GM19023 (cell line): ENCODE measurements at regions not wholly inside any gene's neighbourhood (a gene's known extent, or its start where the extent isn't known, plus 50 kb on each side); places are given as distances from the start of the nearest gene placed in this dataset.

ENCODE experiments used
- ATAC-seq: cut with Tn5 transposase; IDR thresholded peaks from one replicate; pipeline ENCODE4 v1.9.1; 2021; ENCODE audit warnings: mild to moderate bottlenecking, moderate library complexity; ENCODE audit not compliant: unreplicated experiment

DNA sequence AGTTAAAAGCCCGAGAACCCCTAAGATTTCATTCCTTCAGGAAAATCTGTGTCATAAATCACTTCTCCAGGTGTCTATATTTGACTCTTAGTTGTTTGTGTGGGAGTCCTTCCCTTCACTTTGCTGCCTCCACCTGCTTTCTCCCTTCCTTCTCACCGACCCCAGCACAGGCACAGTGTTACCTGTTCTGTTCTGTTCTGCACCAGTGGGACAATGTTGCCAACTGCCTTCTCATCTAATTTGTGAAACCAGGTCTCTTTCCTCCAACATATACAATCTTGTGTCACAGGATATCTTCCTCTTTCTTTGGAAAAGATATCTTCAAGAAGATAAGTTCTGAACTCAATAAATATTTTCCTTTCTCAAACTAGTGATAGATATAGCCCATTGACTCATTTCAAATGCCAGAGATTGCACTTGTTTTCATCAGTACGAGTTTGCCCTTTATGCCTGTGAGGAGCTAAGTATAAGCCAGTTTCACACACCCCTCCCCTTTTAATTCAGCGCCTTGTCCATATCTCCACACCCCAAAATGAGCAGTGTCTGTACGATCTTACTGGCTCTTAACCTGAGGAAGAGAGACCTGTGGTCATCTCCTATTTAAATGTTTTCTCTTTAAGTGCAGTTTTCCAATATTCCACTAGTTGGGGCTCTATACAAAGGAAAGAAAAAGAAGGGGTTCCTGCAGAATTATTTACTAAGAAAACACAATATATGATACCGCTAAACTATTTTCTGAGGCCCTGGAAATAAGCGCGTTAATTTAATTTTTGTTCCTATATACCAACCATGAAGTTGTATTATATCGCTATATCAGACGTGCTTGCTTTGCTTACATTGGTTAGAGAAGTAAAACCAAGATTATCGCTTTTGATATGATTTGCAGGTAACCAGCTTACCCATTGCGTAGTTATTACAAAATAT is 81.6 kb upstream of the PREP start:
- peak; percentile 42 for ATAC-seq

DNA sequence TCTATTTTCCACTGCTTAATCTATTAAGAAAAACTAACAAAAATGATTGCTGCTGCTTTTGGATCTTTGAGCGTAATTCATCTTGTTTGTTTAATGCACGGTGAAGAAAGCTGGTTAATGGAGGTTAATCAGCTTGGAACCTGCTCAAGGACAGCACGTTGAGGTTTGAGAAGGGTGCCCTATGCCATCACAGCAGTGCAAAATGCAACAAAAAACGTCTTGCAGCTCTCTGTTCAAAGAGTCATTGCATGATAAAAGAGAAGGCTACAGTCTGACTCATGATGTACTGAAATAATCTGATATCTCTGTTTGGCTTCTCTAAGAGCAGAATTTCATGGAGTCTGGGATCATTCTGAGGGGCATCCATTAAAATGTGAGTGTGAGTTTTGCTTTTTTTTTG is 80.6 kb upstream of the PREP start:
- ATAC-seq, result no peak

DNA sequence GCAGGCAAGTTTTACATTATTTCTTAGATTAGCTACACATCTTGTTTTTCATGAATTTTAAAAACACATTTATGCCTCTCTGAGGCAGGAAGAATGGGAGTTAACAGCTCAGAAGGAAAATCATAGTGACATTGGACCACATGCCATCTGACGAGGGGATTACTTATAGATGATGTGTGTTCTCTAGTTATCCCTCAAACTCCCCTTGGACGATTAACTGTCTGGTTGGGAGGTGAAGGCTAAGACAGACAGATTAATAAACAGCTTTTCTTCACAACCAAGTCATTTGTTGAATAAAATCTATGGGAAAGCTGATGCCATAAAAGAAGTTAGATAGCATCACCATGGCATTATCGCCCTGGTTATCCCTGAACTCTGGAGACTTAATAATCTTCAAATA is 80.0 kb upstream of the PREP start:
- no peak for ATAC-seq

DNA sequence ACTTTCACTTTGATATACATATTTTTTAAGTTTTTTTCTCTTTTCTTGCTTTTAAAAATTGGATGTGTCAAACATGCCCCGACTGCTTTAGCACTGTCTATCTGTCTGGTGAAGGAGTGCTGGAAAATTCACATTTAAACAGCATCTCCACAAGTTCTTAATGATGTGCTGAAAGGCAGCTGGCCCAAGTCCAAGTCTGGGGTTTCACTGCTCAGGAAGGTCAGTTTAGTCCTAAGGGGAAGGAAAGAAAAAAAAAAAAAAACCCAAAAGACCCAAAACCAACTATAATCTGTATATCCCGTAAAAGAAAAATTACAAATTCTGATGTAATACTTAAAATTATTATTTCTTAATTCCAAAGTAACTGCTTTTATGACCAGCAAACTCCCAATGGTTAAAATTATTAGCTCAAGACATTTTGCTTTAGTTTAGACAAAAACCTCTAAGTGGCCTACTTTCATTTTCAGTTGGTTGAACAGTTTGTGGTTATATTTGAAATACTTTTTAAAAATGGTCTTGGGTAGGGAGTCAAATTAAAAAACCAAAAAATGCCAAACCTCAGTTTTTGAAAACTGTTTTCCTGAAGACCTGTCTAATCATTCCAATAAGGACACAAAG is 79.5 kb upstream of the PREP start:
- no peak for ATAC-seq

DNA sequence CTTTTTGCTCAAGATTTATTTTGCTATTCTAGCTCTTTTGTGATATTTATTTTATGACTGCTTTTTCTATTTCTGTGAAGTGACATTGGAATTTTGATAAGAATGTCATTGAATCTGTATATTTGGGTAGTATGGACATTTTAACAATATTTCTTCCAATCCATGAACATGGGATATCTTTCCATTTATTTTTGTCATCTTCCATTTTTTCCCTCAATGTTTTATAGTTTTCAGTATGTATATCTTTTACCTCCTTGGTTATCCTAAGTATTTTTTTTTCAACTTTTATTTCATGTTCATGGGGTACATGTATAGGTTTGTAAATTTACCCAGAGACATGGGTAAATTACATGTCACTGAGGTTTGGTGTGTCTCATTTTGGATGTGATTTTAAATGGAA is 74.1 kb upstream of the PREP start:
- ATAC-seq, result no peak

DNA sequence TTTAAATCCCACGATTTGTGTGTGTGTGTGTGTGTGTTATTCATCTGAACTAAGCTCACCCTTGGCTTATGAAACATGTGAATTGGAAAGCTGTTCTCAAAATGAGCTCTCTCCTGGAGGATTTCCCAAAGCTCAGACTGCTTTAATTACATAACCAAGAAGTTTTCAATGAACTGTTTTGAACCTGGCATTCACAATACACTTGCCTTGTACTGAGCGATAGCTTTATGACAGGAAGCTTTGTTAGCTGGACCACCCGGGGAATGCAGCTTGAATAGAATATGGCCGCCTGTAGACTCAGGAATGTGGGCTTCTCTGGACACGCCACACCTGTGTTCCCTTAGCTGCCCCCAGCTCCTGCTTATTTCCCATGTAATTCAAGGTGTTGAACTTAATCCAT is 71.4 kb upstream of the PREP start:
- no peak for ATAC-seq

DNA sequence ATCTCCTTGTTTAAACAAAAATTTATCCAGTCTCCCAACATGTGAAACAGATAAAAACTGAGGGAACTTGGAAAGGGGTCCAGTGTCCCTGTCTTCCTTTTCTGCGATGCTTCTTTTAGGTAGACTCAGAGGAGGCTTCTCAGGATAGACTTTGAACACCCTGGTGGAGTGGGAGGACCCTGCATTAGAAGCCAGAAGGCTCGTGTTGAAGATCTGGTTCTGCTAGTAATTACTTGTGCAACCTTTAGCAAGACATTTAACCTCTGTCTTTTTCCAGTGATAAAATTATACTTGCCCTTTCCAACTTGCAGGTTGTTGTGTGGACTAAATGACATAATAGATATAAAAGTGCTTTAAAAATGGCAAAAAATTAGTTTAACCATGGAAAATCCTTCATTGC is 67.1 kb upstream of the PREP start:
- no peak for ATAC-seq

DNA sequence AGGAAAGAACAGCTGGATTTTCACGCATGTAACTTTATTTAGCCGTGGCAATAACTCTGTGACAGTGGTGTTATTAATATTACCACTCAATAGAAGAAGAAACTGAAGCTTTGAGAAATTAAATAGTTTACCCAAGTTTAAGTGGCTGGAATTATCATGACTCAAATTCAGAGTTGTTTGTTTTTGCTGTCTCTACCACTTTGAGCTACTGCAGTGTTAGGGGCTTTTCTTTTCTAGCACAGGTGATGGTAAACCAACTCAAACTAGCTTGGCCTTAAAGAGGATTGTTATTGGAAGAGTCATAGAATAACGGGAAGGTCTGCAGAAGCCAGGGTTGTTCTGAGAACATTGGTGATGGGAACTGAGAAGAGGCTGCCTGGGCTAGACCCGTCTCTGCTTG is 66.0 kb upstream of the PREP start:
- ATAC-seq, result no peak

DNA sequence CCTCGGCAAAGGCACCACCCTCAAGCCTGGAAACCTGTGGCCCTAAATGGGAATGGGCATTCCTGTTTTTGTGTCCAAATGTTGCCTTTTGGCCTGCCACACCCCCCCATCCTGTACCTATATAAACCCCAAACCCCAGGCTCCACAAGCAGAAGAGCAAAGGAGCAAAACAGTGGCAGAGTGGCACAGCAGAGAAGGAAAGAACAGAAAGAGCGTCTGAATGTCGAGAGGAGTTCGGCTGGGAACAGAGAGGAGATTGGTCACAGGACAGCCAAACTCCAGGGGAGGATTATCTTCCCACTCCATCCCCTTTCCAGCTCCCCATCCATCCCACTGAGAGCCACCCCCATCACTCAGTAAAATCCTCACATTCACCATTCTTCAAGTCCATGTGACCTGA is 58.0 kb upstream of the PREP start:
- no peak for ATAC-seq

DNA sequence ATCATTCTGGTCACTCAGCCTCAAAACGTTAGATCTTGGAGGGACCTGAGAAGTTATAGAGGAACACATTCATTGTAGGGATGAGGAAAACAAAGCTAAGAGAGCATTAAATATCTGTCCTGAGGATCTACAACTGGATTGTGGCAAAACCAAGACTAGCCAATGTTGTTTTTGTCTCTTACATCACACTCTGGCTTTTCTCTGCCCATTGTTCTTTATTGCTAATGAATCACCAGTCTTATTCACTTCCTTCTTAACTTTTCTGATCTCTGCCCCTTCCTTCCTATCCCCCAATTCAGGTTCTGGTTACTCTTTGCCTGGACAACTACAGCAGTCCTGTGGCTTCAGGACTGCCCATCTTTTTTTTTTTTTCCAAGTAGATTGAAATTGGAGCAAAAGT is 57.0 kb upstream of the PREP start:
- no peak for ATAC-seq

DNA sequence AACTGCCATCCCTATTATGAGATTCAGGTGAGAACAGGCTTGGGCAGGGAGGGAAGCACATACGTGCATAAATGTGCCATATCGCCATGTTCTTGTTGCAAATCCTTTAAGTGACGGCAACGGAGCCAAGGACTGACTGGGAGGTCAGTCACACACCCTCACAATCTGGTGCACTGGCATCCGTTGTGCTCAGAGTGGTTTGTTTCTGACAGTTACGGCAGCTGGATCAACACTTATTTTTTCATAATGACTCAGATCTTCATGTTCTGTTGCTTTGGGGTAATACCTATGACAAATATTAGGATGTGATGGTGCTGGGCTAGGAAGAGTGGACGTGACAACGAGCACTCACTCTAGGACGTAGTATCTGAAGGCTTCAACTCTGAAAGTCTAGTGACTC is 56.2 kb upstream of the PREP start:
- ATAC-seq, result peak; percentile 96

DNA sequence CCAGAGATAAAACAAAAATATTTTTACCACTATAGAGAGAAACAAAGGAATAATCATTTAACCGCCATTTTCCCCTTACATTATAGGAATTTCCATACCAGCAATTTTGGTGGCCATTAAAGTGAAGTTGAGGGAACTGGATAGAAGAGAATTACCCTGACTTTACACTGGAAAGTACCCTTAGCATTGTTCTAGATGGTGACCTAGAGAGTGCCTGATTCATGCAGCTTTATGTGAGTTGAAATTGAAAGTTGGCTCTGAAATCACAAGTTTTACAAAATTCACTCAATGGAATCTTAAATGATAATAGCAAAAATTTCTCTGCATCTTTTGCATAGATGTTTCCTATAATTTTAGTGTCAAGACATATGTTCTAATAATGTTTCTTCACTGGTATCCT is 55.7 kb upstream of the PREP start:
- peak; percentile 46 for ATAC-seq

DNA sequence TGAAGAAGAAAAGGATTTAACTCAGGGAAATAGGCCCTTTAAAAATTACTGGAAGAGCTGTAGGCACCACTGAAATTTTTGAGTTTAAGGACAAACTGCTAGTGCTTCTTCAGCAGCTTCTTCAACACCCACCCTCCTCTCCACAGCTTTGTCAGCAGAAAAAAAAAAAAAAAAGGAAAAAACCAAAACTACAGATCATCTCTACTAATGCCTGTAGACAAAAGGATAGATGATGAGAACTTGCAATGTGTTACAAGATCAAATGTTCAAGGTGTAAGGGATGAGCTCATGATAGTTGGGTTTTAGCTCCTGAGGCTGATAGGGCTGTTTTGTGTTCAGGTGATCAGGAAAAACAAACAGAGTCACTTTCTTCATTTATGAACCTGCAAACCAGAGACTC is 55.2 kb upstream of the PREP start:
- ATAC-seq, result no peak

DNA sequence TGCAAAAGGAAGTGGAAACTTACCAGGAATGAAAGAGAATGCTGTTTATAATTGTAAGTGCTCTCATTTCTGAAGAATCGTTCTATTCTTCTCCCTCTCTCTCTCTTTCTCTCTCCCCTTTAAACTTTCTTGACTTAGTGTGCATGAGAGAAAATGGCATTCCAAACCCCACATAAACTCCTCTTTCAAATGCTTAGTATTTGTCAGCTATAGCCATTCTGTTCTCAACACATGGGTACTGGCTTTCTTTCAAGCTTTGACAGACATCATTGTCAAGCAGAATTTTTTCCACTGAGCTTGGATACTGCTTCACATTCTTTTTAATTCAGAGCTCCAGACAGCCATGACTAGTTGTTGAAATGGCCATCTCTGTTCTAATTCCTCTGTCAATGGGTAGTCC is 51.1 kb upstream of the PREP start:
- no peak for ATAC-seq

DNA sequence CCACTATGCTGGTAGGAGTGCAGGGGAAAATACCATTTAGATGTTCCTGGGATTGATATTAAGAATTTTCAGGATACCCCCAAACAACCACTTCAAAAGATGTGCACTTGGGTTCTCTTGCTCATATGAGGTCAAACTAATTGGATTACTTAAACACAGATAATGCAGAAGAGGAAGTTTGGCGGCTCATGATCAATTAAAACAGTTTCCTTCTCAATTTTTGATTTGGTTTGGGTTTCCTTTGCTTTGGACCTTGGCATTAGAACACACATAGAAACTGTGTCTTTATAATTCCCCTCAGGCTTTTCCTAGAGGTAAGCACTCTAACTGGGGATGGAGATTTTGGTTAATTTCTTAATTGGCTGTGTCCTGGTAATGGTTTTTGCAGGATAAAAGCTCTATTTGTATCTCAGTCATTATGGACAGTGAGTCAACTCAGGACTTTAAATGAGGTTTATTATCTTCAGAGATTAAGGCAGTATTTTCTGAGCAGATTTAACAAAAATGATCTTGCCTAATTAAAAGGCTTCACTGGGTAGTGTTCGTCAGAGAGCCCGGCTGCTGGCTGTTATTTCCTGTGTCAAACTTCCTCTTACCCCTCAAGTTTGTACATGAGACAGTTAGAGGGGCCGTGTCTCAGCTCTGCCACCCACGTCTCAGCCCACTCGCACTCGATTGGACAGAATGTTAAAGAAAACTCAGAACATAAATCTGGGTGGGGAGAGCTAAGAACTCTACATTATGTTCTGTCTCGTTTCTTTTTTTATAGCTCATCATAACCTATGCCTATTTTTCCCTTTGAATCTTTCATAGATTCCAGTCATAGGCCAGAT is 50.3 kb upstream of the PREP start:
- peak; percentile 88 for ATAC-seq
